H1 (cell line): ENCODE measurements at regions not wholly inside any gene's neighbourhood (a gene's known extent, or its start where the extent isn't known, plus 50 kb on each side); places are given as distances from the start of the nearest gene placed in this dataset.

Source experiments
- BCL11A ChIP-seq, 2 experiments: IDR thresholded peaks; one replicate each; pipeline ENCODE4 v1.6.1; 2011; ENCODE audit warnings: low read depth in 2 of 2, low read length in 2 of 2, mild to moderate bottlenecking in 2 of 2
- CTCF ChIP-seq, 3 experiments: IDR thresholded peaks; 1 replicate in 2 of 3; 2 replicates in 1 of 3; pipeline versions ENCODE4 v1.5.1 to v1.6.1; 2011; ENCODE audit warnings: low read length in 3 of 3, mild to moderate bottlenecking in 3 of 3, inconsistent platforms in 2 of 3, low read depth in 1 of 3, moderate library complexity in 1 of 3; ENCODE audit not compliant: insufficient read depth in 1 of 3; ENCODE audit errors: control extremely low read depth in 1 of 3
- GABPA ChIP-seq: IDR thresholded peaks from 2 replicates; pipeline ENCODE4 v1.6.1; 2011; ENCODE audit warnings: mild to moderate bottlenecking, low read length, moderate library complexity, borderline replicate concordance; ENCODE audit not compliant: insufficient read depth
- NRF1 ChIP-seq: IDR thresholded peaks from 2 replicates; pipeline ENCODE4 v1.6.1; 2011; ENCODE audit warnings: mild to moderate bottlenecking, low read depth, low read length, improper control_type of control experiment
- POLR2A ChIP-seq, 2 experiments: IDR thresholded peaks; 1 replicate in 1 of 2; 2 replicates in 1 of 2; pipeline ENCODE4 v1.6.1; 2011; ENCODE audit warnings: low read depth in 2 of 2, low read length in 2 of 2, mild to moderate bottlenecking in 2 of 2; ENCODE audit errors: control extremely low read depth in 1 of 2
- POLR2AphosphoS5 ChIP-seq: IDR thresholded peaks from 2 replicates; pipeline ENCODE4 v1.6.1; 2011; ENCODE audit warnings: low read depth, low read length
- TF ChIP-seq, protein P1 (sequence below): IDR thresholded peaks from 2 replicates; pipeline ENCODE4 v1.6.1; 2012; ENCODE audit warnings: inconsistent platforms

- TF ChIP-seq, protein P1, sequence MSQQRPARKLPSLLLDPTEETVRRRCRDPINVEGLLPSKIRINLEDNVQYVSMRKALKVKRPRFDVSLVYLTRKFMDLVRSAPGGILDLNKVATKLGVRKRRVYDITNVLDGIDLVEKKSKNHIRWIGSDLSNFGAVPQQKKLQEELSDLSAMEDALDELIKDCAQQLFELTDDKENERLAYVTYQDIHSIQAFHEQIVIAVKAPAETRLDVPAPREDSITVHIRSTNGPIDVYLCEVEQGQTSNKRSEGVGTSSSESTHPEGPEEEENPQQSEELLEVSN, result no peak
- TF ChIP-seq NRF1, result no peak
- no peak for TF ChIP-seq POLR2A (IDR thresholded peaks at IDR 0.05; ENCODE audit: control extremely low read depth in 1 of 2, low read depth in 2 of 2, low read length in 2 of 2)
- TF ChIP-seq POLR2AphosphoS5, result no peak
- TF ChIP-seq CTCF (IDR thresholded peaks at IDR 0.05; ENCODE audit: control extremely low read depth in 1 of 3, insufficient read depth in 1 of 3, low read depth in 1 of 3, low read length in 3 of 3), result no peak
- TF ChIP-seq GABPA, result no peak
- no peak for TF ChIP-seq BCL11A (IDR thresholded peaks at IDR 0.05; ENCODE audit: low read depth in 2 of 2, low read length in 2 of 2)
Observed at GRCh38 chr3:70546679-70547078, 234.2 kb upstream of the MDFIC2 start.
